Heart left ventricle (tissue), 16 donors: ENCODE measurements at regions not wholly inside any gene's neighbourhood (a gene's known extent, or its start where the extent isn't known, plus 50 kb on each side); places are given as distances from the start of the nearest gene placed in this dataset.
"Not testable (repeated sequence)": the region's sequence is repeated elsewhere in the genome, so short reads cannot be mapped to it uniquely, and the experiment has no call there.

Experiments used
- ATAC-seq, 4 donors: fragments of 200-7000 bp; cut with Tn5 transposase; one replicate each; pipeline ENCODE4 v1.9.1; 2020 to 2022; ENCODE audit warnings: moderate library complexity in 4 of 4, mild to moderate bottlenecking in 3 of 4, moderate number of reproducible peaks in 1 of 4
- DNase-seq, 5 donors: peaks; one replicate each; pipeline ENCODE4 v3.0.0-alpha.2; 2020
- H3K27ac ChIP-seq, 12 donors: fragments of 200-600 bp; sonication (generic) in 4 of 12; one replicate each; pipeline versions ENCODE4 v1.5.0 to v1.8.0; 2016 to 2022; ENCODE audit warnings: mild to moderate bottlenecking in 2 of 12
- H3K27me3 ChIP-seq, 9 donors: fragments of 200-600 bp; sonication (generic) in 2 of 9; one replicate each; pipeline versions ENCODE4 v1.5.1 to v1.8.0; 2016 to 2022; ENCODE audit warnings: mild to moderate bottlenecking in 3 of 9
- H3K36me3 ChIP-seq, 9 donors: fragments of 200-600 bp; sonication (generic) in 2 of 9; one replicate each; pipeline versions ENCODE4 v1.5.0 to v1.8.0; 2018 to 2022; ENCODE audit warnings: mild to moderate bottlenecking in 2 of 9
- H3K4me1 ChIP-seq, 12 donors: fragments of 200-600 bp; sonication (generic) in 4 of 12; one replicate each; pipeline versions ENCODE4 v1.5.0 to v1.8.0; 2016 to 2022; ENCODE audit warnings: mild to moderate bottlenecking in 3 of 12
- H3K4me3 ChIP-seq, 12 donors: fragments of 200-600 bp; sonication (generic) in 4 of 12; one replicate each; pipeline versions ENCODE4 v1.5.0 to v1.8.0; 2017 to 2022; ENCODE audit warnings: mild to moderate bottlenecking in 9 of 12, moderate library complexity in 4 of 12
- H3K9me3 ChIP-seq, 12 donors: fragments of 200-600 bp; sonication (generic) in 4 of 12; one replicate each; pipeline versions ENCODE4 v1.5.0 to v1.8.0; 2016 to 2022; ENCODE audit warnings: mild to moderate bottlenecking in 1 of 12
- POLR2A ChIP-seq, 2 donors: fragments of 450-650 bp; IDR thresholded peaks; one replicate each; pipeline ENCODE4 v1.6.1; 2017; ENCODE audit warnings: antibody characterized with exemption in 2 of 2, mild to moderate bottlenecking in 2 of 2, moderate library complexity in 2 of 2
- WGBS, 4 donors: extraction: QIAGEN DNeasy Blood & Tissue Kit in 2 of 4; methylation state at CpG; one replicate each; pipeline versions ENCODE4 v1.1.5 to v1.1.7; 2013 to 2018; 5-methylcytosine and 5-hydroxymethylcytosine counted together
- intact Hi-C, 10 donors: fragments of 100-400 bp; cut with DNase I; formaldehyde crosslinking; loops; one replicate each; pipeline versions ENCODE4 v1.11.1 to v1.14.2; 2022
- TF ChIP-seq, protein P1 (sequence below), 12 donors: fragments of 200-600 bp; sonication (generic) in 4 of 12; IDR thresholded peaks; one replicate each; pipeline versions ENCODE4 v1.5.0 to v1.8.0; 2018 to 2022; ENCODE audit warnings: antibody characterized with exemption in 12 of 12, mild to moderate bottlenecking in 5 of 12
- donor health status: ischemic (EF 13 %, LVEDD 7.1; RV severe dilation, severe dysfunction).
- donor health status: healthy with polysubstance abuse.
- donor health status: DM: no; HTN: yes; CAD: no.
- donor health status: DM: no; HTN: no; CAD: no.
- donor health status: ischemic (EF 25% LVEDD 6.9; RV normal size, moderate dysfunction).
- donor health status: ischemic (EF 25% LVEDD 5.7; RV mildly dilated, moderate dysfunction).
- donor health status: healthy.
- donor health status: DM: yes; HTN: yes; CAD: no.
- donor health status: ischemic (EF 35%, LVEDD 5.7; RV mildly dilated, moderate dysfunction).
- donor health status: nonischemic (EF 11% LVEDD 7.7; RV severe dilation, severe dysfunction).
- donor health status: DM: yes; HTN: yes; CAD: no.
- donor health status: PGD.
- donor health status: ischemic (EF 29% LVEDD 5.4; RV normal size, mild dysfunction).
- donor health status: nonischemic (EF 23%, LVEDD 6.1; RV moderate dilation, normal function).

- Histone ChIP-seq H3K9me3 (no peaks in the 10 kb centered on the region), H3K27me3 (no peaks in the 10 kb centered on the region), H3K4me1 (peaks cover 0 to 32% (median 0%) of the 10 kb centered on the region in 12 donors), H3K36me3 (no peaks in the 10 kb centered on the region), H3K27ac (peak overlapping the region in 1 of 12 donors; percentile 52), H3K4me3 (no peak overlapping the region)
- ATAC-seq (no peak), DNase-seq (no peak)
- TF ChIP-seq, protein P1, sequence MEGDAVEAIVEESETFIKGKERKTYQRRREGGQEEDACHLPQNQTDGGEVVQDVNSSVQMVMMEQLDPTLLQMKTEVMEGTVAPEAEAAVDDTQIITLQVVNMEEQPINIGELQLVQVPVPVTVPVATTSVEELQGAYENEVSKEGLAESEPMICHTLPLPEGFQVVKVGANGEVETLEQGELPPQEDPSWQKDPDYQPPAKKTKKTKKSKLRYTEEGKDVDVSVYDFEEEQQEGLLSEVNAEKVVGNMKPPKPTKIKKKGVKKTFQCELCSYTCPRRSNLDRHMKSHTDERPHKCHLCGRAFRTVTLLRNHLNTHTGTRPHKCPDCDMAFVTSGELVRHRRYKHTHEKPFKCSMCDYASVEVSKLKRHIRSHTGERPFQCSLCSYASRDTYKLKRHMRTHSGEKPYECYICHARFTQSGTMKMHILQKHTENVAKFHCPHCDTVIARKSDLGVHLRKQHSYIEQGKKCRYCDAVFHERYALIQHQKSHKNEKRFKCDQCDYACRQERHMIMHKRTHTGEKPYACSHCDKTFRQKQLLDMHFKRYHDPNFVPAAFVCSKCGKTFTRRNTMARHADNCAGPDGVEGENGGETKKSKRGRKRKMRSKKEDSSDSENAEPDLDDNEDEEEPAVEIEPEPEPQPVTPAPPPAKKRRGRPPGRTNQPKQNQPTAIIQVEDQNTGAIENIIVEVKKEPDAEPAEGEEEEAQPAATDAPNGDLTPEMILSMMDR (IDR thresholded peaks at IDR 0.05): no peak
- no peak for TF ChIP-seq POLR2A (IDR thresholded peaks at IDR 0.05)
- intact Hi-C loops: no loop called here
- 67 to 87% (median 80%) methylated on average over 1 of the region's 1 CpG for WGBS, 4 donors
Measured at GRCh38 chr2:48197618-48198017, 116.9 kb upstream of the FOXN2 start.

DNA sequence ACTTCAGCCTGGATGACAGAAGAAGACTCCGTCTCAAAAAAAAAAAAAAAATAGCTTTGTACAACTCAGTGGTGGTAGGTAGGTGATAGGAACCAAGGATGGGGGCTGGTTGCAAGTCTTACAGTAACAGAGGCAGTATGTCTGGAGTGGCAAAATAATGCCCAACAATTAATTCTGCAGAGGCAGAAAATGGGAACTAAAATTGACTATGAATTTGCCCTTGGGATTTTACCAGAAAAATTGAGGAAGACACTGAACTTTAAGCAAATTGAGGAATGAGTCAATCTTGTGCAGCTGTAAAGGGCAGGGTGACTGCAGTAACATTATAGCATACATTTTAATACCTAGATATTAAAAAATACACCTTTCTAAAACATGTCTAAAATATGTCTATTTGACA, 116.1 kb upstream of the FOXN2 start:
- WGBS, 4 donors: 83 to 89% (median 87%) methylated on average over 1 of the region's 1 CpG
- DNase-seq (no peak), ATAC-seq (peak in 1 of 4 donors; percentile 20)
- H3K4me3 ChIP-seq: no peak overlapping the region
- H3K9me3 ChIP-seq: no peaks in the 10 kb centered on the region
- H3K27me3 ChIP-seq: no peaks in the 10 kb centered on the region
- H3K36me3 ChIP-seq: no peaks in the 10 kb centered on the region
- H3K4me1 ChIP-seq: peaks cover 0 to 32% (median 0%) of the 10 kb centered on the region in 12 donors
- TF ChIP-seq, protein P1 (IDR thresholded peaks at IDR 0.05): no peak
- no peak for TF ChIP-seq POLR2A (IDR thresholded peaks at IDR 0.05)
- H3K27ac ChIP-seq: peak overlapping the region in 1 of 12 donors; percentile 63
- intact Hi-C loops: no loop called here

DNA sequence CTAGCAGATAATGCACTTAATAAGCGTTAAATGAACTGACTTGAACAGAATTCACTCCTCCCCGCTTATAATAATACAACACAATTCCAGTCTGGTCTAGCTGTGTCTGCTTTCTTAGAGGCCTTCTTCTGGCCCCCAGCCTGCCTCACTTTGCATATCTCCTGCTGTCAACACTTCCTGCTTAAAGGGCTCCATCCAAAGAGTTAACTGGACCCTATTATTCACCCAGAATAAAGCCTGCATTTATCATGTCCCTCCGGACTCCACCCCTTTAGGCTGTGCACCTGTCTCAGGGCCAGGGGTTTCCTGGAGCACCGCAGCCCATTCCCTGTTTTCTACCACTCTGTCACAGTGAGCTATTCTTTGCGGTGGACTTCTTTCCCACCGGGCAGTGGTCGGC, 115.4 kb upstream of the FOXN2 start:
- 62 to 74% (median 68%) methylated on average over 7 of the region's 7 CpGs for WGBS, 4 donors
- Histone ChIP-seq H3K27me3 (no peaks in the 10 kb centered on the region), H3K4me1 (peaks cover 0 to 32% (median 0%) of the 10 kb centered on the region in 12 donors), H3K27ac (peak overlapping the region in 1 of 12 donors; percentile 63), H3K9me3 (no peaks in the 10 kb centered on the region), H3K36me3 (no peaks in the 10 kb centered on the region), H3K4me3 (no peak overlapping the region)
- intact Hi-C loops: no loop called here
- no peak for TF ChIP-seq POLR2A (IDR thresholded peaks at IDR 0.05)
- TF ChIP-seq, protein P1 (IDR thresholded peaks at IDR 0.05): no peak
- ATAC-seq (no peak), DNase-seq (no peak)

- 80 to 87% (median 81%) methylated on average over 4 of the region's 4 CpGs for WGBS, 4 donors
Measured at GRCh38 chr2:48200620-48201293, 113.7 kb upstream of the FOXN2 start.

DNA sequence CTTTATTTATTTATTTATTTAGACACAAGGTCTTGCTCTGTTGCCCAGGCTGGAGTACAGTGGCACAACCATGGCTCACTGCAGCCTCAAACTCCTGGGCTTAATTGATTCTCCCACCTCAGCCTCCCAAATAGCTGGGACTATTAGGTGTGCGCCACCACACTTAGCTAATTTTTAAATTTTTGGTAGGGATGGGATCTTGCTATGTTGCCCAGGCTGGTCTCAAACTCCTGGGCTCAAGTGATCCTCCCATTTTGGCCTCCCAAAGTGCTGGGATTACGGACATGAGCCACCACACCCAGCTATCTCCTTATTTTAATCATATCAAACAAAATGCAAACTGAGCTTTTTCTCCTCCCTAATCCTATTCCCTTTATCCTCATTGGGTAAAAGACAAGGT, 113.0 kb upstream of the FOXN2 start:
- DNase-seq, H3K9me3 ChIP-seq, ATAC-seq, H3K4me3 ChIP-seq, H3K36me3 ChIP-seq, H3K27me3 ChIP-seq, intact Hi-C loops, H3K27ac ChIP-seq: not testable (repeated sequence)
- WGBS, 4 donors: 93 to 100% (median 97%) methylated on average over 2 of the region's 2 CpGs
- H3K4me1 ChIP-seq: peaks cover 0 to 36% (median 0%) of the 10 kb centered on the region in 12 donors

More at GRCh38 chr2:48200620-48201293, 113.7 kb upstream of the FOXN2 start:
- intact Hi-C loops: no loop called here
- no peaks in the 10 kb centered on the region for H3K9me3 ChIP-seq
- H3K4me1 ChIP-seq: peaks cover 0 to 39% (median 0%) of the 10 kb centered on the region in 12 donors
- ATAC-seq: no peak
- no peak for TF ChIP-seq POLR2A (IDR thresholded peaks at IDR 0.05)
- DNase-seq: no peak
- no peak overlapping the region for H3K4me3 ChIP-seq
- no peaks in the 10 kb centered on the region for H3K27me3 ChIP-seq
- H3K36me3 ChIP-seq: no peaks in the 10 kb centered on the region
- H3K27ac ChIP-seq: no peak overlapping the region
